Stimulated activated naive CD4-positive, alpha-beta T cell (primary cell): ENCODE measurements at regions not wholly inside any gene's neighbourhood (a gene's known extent, or its start where the extent isn't known, plus 50 kb on each side); places are given as distances from the start of the nearest gene placed in this dataset.
"Not testable (repeated sequence)": the region's sequence is repeated elsewhere in the genome, so short reads cannot be mapped to it uniquely, and the experiment has no call there.

Experiments used
- DNase-seq, 6 experiments: peaks; one replicate each; lab custom pipeline; 2025; lab: John Stamatoyannopoulos, UW

DNA sequence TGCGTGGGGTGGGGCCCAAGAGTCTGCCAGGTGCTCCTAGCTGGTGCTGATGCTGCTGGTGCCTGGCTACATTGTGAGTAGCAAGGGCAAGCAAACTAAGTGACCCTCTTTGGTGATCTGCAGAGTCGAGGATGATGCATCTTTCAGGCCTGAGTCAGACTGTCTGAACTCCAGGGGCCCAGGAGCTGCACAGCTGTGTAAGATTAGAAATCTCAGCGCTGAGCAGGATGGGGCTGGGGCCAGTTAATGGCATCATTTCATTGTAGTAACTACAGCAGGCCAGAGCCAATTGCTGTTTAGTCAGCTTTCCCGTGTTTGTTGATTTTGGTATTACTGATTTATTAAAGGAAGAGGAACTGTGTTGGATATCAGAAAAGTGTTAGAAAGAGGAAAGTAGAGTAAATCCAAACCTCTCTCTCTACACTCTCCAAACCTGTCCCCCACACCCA lies 365.2 kb downstream of the PAX1 start:
- no peak for DNase-seq

DNA sequence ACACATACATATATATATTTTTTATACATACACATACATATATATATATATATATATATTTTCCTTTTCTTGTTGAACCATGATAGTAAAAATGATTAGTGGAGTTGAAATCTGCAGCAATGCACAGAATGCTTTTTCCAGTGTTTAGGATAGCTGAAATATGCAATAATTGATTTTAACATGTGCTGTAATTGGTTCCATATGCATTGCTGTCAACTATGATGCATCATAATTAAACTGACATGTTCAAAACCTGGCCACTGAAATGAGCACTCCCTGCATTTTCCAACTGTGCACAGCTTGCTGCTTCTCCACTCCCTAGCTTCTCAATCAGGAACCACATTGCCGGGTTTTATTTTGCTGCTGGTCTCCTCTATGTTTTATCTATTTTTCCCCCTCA lies 358.3 kb downstream of the PAX1 start:
- DNase-seq: no peak

DNA sequence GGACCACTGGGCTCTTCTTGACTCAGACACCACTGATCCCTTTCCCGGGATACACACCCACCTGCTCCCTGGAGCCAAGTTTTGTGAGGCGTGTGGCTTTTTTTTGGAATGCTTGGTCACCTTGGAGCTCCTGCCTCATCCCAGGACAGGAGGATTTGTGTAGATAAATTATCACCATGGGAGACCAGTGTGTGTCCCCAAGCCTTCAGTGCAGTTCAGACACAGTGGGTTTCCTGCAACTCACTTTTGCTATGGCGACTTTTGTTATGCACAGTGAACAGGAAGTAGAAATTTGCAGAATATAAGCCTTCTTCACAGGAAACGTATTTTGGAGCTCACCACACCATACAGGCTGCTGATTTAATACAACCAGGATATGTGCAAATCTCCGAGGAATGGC lies 357.4 kb downstream of the PAX1 start:
- no peak for DNase-seq

DNA sequence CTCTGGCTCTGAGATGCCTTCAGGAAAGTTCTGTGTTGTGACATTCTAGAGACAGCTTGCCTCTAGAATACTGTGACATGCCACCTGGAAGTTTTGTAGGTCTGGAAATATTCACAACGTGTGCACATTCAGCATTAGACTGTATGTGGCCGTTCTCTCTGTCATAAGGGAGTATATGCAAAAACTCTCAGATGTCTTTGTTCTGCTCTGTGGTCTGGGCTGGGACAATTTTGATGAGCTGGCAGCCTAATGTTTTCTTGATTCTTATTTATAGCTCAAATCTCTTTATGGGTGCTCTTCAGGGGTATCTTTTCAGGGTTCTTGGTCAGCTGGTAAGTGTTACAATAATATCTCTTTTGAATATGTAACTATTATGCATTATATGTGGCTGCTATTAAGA lies 355.1 kb downstream of the PAX1 start:
- no peak for DNase-seq

DNA sequence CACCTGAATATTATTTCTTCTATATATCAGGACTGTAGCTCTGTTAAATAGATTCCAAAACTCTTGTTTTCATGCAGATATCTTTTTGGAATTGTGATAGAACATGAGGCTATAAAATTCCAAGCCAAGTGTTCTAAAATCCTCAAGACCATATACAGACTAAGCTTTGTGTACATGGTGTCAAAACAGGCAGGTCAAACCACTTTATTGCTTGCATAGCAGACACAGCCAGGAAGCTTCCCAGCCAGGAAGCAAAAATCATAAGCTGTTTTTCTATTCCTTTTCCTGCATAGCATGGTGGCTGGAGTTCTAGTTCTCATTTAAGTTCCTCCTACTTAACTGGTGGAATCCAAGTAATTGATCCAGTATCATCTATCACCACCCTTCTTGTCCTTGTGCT lies 353.3 kb downstream of the PAX1 start:
- DNase-seq: no peak

DNA sequence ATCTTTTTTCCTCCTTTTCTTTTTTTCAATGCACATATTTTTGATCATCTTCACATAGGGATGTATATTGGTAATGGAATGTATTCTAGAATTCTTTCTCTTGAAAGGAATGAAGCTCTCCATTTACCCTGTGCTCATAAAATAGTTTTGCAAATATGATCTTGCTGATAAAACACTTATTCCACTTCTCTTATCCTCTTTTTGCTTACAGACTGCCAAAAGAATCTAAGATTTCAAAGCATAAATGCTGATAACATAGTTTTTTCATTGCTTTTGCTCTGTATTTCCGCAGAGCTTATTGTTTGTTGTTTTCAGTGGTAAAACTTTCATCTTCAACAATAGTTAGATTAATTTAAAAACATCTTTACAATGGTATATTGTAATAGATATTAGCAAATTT lies 350.5 kb downstream of the PAX1 start:
- DNase-seq: no peak

DNA sequence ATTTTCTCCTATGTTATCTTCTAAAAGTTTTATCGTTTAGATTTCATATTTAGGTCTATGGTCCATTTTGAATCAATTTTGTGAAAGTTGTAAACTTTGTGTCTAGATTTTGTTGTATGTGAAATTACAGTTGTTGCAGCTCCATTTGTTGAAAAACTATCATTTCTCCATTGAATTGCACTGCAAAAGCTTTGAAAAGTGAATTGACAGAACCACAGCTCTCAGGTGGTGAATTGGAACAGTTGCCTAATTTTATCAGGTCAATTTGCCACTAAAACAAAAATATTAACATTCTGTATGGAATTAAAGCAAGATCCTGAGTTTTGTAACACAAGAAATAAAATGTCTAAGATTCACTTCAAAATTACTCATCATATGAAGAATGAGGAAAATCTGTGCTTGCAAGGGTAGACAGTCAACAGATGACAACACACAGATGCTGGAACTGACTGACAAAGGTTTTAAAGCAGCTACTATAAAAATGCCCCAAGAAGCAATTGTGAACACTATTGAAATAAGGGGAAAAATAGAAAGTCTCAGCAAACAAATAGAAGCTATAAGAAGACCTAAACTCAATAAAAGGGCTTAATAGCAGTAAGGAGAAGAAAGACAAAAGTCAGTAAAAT lies 346.7 kb downstream of the PAX1 start:
- DNase-seq: no peak

DNA sequence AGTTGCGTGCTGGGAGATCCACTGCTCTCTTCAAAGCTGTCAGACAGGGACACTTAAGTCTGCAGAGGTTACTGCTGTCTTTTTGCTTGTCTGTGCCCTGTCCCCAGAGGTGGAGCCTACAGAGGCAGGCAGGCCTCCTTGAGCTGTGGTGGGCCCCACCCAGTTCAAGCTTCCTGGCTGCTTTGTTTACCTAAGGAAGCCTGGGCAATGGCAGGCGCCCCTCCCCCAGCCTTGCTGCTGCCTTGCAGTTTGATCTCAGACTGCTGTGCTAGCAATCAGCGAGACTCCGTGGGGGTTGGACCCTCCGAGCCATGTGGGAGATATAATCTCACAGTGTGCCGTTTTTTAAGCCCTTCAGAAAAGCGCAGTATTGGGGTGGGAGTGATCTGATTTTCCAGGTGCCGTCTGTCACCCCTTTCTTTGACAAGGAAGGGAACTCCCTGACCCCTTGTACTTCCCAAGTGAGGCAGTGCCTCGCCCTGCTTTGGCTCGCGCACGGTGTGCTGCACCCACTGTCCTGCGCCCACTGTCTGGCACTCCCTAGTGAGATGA lies 340.6 kb downstream of the PAX1 start:
- DNase-seq: not testable (repeated sequence)

DNA sequence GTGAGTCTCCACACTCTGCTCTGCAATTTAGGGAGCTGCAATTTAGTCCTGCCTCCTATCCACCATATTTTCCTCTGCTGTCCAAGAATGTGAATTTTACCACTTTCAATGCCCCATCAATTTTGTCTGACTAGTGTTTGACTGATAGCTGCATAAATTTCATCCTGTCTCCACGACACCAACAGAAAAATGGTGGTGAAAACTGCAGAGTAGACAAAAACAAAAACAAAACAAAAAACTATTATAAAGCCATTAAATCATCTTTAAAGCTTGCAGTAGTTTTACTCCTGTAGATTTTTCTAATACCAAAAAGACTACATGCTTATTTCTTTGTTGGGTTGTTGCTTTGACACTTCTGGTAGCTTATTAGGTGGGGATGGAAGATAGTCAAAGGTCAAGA lies 322.0 kb downstream of the PAX1 start:
- DNase-seq: no peak

DNA sequence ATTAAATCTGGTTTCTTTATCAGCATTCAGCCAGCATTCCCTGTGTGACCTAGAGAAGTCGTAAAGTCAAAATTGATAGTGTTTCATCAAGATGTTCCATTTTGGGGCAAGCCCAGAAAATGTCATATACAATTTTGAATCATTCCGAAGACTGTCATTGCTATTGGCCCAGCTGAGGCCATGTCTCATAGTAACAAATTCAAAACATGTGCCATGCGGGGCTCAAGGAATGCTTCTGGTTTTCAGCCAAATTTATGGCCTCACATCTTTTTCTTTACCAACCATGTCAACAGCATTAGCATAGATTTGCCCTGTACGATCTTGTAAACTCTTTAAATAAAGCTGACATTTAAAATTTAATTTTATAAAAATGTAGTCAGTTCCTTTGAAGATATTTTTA lies 314.7 kb downstream of the PAX1 start:
- DNase-seq: no peak

DNA sequence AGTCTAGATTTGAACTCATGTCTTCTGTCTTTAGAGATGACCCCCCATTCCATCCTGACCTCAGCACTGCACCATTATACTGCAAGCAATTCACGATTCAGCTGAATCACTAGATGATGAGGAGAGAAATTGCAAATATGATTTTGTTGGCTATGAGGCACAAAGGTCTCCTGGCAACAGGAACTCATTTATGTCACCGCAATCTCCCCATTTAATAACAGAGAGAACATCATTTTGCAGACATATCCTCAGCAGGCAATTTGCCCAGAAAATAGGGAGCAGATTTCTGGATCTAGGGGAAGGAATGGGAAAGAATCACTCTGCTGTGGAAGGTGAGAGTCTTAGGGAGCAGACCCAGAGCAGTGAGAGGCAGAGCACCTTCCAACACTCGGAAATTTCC lies 303.0 kb downstream of the PAX1 start:
- DNase-seq: no peak

DNA sequence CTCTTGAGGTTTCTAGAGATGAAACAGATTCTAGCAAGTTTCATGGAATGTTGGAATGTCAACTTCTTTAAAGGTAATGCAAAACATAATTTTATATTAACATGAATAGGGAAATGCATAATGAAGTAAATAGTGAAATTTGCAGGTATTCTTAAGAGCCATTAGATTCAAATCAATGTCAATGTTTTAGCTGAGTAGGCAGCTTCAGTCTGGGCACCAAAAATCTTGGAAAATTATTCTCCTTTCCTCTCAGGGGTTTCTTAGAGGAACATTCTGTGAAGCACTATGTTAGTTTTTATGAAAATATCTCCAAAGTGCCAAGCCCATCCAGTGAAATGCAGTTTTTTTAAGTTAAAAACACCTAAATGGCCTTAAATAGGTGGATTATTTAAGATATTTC lies 300.8 kb downstream of the PAX1 start:
- DNase-seq: no peak

DNA sequence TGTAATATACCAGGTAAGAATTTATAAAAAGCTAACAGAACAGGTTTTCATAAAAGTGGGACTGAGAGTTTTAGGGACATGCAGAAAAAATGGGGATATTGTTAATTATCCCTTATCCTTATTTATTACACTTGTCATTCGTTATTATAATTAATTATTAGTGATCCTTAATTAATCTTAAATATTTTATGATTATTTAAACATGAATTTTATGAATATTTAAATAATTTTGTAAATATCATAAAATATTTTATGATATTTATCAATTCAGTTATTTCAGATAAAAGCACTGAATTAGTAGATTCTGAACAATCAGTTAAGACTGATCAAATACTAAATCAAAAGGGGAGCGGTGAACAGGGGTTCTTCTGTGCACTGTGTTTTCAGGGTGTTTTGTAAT lies 300.1 kb downstream of the PAX1 start:
- no peak for DNase-seq

DNA sequence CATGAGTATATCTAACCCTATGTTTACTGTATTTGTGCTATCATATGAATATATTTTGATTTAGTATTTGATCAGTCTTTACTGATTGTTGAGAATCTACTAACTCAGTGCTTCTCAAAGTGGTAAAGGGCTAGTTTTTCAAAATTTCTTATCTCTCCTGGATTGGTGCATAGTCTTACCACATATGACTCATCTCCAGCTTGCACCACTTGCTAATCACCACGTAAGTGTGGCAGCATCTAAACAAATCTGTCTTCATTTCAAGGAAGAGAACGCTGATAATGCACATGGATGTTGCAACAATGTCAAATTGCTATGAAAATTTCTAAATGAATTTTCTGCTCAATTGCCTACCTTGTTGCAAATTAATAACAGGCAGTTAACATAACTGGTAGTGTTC lies 299.5 kb downstream of the PAX1 start:
- DNase-seq: no peak

DNA sequence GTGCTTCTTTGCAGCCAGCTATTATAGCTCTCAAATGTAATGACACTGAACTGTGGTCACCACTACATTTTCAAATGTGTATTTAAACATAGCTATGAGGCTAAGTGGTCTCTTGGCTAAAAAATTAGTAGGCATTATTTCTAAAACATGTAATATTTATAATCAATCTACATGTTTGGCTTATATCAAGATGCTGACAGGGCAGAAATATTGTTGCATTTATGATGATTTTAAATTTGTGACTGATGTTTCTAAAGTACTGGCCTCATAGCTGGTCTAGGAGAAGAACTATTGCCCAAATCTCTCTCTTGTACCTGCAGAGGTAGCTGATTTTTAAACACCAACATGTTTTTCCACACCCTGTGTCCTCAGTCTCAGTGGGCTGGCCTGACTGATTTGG lies 298.2 kb downstream of the PAX1 start:
- no peak for DNase-seq

DNA sequence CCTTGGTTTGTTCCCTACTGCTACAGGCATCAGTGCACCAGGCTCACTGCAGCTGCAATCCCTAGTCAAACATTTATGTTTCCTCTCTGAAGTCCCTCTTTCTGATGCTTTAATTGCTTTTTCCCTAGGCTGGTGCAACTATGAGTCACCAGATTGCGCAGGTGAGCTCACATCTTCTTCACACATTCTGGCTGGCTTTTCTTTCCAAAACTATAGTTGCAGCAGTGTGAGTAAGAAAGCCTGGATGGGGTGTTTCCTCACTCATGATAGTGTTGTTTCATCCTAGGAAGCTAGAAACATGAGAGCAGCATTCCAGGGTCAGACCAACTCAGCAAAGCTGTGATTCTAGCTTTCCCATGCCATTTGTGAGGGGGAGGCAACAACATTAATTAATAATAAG lies 296.4 kb downstream of the PAX1 start:
- DNase-seq: no peak

DNA sequence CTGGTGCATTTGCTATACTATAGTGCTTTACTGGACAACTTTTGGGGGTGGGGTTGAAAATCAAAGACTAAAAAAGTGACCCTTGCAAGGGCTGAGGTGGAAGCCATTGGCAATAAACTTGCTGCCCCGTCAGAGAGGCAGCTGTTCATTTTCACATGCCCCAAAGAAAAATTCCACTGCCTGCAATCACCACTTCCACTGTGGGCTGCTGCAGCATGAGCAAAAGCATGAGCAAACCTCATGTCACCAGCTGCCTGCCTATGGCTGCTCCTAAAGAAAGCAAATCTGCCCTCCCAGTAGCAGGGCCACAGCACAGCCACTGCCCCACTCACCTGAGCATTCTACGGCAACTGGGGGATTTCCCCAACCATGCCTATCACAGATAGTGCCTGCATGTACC lies 290.0 kb downstream of the PAX1 start:
- DNase-seq: no peak

DNA sequence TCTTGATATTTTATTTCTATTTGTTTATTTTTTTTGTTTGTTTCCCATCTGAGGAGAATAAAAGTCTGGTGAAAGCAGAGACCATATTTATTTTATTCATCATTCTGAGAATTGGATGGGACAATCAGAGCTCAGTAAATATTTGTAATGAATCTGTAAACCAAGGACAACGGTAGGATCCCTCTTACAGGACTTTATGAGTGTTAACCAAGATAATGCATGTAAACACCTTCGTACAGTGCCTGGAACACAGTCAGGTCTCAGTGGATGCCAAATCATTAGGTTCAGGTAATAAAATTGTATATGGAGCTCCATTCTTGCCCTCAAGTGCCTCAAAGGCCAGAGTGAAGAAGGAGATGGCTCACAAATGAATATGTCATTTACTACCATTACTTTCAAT lies 288.7 kb downstream of the PAX1 start:
- DNase-seq: no peak

DNA sequence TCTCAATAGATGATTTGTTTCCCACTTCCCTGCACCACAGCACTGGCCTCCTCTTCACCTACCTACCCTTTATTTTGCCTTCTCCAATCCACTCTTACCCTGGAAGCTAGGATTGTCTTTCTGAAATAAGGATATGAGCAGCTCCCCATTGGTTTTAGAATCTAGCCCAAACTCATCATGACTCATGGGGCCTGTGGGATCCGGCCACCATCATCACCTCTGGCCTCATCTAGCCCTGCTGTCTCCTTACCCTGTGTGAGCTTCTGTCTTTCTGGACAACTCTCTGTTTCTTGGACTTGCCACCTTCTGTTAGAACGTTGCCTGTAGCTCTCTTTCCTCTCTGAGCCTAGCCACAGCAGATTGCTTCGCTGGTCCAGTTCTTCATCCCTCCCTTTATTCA lies 277.1 kb downstream of the PAX1 start:
- no peak for DNase-seq

DNA sequence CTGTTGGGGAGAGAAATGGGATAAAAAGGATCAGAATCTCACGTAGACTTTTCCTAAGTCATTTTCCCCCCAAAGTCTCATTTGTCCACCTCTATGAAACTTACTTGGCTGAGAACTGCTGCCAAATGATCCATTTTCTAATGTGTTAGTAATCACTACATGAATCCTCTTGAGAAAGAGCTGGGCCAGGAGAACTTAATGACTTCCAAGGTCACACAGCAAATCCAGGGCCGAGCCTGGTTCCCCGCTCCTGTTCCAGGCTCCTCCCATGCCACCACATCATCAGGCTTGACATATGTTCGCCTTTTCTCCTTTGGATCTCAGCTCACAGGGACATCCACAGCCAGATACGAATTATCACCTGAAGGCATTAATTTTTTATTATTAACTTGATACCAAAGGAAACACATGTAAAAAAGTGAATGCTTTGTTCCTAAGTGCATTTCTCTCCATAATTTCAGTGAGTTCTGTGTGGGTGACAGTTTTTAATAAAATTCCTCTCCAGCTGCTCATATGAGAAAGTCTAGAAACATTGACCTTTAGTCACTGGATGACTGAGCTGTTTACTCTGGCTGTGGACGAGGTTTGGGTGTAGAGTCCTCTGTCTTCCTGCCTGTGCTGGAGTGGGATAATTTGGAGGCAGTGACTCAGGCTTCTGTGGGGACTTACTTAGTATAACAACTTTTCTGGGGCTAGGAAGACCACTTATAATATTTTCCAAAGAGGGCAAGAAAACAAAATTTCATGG lies 276.3 kb downstream of the PAX1 start:
- no peak for DNase-seq

DNA sequence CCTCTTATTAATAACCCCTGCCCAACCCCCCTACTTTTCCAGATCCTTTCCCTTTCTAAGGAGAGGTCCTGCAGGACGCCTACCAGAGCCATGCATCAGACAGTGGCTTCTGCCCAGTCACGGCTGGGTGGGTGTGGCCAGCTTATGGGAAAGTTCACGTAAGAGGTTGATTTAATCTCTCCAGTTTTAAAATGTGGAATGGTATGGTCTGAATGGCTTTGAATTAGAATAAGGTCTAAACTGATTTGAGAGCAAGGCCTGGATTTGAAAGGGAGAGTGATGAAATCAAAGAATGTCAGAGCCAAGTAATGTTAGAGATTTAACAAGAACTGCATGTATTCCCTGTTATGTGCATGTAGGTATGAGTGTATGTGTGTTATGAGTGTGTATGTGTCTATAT lies 275.7 kb downstream of the PAX1 start:
- no peak for DNase-seq

DNA sequence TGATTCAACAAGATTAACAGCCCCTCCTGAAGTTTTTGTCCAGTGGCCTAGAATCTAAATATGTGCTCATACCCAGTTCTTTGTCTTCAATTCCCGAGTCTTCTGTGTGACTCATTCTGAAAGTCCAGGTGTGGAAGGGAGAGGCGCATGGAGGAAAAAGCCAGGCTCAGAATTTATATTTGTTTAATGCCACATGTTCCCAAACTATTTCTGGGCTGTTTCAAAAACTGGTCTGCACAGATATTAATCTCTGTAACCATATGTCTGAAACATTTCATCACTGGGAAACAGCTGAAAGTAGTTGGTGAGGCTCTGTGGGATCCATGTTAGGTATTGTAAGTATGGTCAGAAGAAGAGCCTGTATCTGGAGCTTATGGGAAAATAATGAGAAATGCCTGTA lies 266.0 kb downstream of the PAX1 start:
- no peak for DNase-seq

DNA sequence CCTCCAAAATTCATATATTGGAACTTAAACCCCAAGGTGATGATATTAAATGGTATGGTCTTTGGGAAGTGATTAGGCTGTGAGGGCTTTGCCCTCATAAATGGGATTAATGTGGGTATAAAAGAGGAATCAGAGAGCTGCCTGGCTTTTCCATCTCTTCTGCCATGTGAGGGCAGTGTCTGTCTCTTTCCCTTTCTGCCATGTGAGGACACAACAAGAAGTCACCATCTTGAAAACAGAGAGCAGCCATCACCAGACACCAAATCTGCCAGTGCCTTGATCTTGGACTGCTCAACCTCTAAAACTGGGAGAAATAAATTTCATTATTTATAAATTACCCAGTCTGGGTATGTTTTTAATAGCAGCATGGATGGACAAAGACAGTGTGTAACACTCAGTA lies 263.0 kb downstream of the PAX1 start:
- DNase-seq: no peak

DNA sequence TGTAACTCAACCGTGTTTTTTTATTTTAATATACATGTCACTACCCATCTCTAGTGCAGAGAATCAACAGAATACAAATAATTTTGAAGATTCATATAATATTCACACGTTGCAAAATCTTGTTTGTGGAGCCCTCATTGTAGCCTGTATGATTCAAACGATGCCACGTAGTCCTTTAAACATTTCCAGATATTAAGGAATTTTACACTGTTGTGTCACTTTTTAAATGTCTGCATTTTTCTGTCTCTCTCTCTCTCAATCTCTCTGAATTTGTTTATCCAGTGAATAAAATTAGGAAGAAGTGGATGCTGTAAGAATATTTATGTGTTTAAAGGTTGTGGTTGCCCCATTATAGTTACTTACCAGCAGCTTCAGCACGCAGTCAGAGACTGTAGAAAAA lies 262.0 kb downstream of the PAX1 start:
- DNase-seq: no peak
